SK-N-SH (cell line): ENCODE measurements at regions not wholly inside any gene's neighbourhood (a gene's known extent, or its start where the extent isn't known, plus 50 kb on each side); places are given as distances from the start of the nearest gene placed in this dataset.

Source experiments
- CTCF ChIA-PET: fragments of 300-600, 350-600 bp; formaldehyde crosslinking; extraction: SDS; loops from one replicate; lab custom pipeline; 2021; lab: Yijun Ruan, JAX
- POLR2A ChIA-PET: fragments of 350-600 bp; sonication (Branson Sonifier 250); formaldehyde crosslinking; extraction: SDS; loops from one replicate; lab custom pipeline; 2020; ENCODE audit warnings: antibody characterized with exemption, inconsistent platforms; lab: Yijun Ruan, JAX
- DNase-seq: peaks from one replicate; pipeline ENCODE4 v3.0.0; 2012
- H2AFZ ChIP-seq: fragments of 200-600 bp; sonication (generic); 2 replicates; pipeline ENCODE4 v1.8.1; 2016; ENCODE audit warnings: antibody characterized with exemption, mild to moderate bottlenecking, low read depth
- H3F3A ChIP-seq: fragments of 200-600 bp; sonication (generic); replicated peaks from 2 replicates; pipeline ENCODE3; 2016; ENCODE audit warnings: antibody characterized with exemption, mild to moderate bottlenecking; ENCODE audit not compliant: insufficient read depth
- H3K27ac ChIP-seq, 2 experiments: fragments of 200-500 bp in 1 of 2; fragments of 200-600 bp in 1 of 2; sonication (Bioruptor generic) in 1 of 2; sonication (generic), shearing (Covaris generic) in 1 of 2; 2 replicates each; pipeline versions ENCODE4 v1.5.1 to v1.6.1; 2014 to 2016; ENCODE audit warnings: low read depth in 2 of 2, inconsistent platforms in 1 of 2, low read length in 1 of 2, mild to moderate bottlenecking in 1 of 2, mixed read lengths in 1 of 2
- H3K27me3 ChIP-seq: fragments of 200-600 bp; sonication (generic), shearing (Covaris generic); 2 replicates; pipeline ENCODE4 v1.6.1; 2016; ENCODE audit warnings: mixed run types; ENCODE audit not compliant: insufficient read depth
- H3K36me3 ChIP-seq, 2 experiments: fragments of 200-500 bp in 1 of 2; fragments of 200-600 bp in 1 of 2; sonication (Bioruptor generic) in 1 of 2; sonication (generic) in 1 of 2; replicated peaks in 1 of 2; 2 replicates each; pipeline versions ENCODE3 to v1.5.1; 2014 to 2016; ENCODE audit warnings: low read length in 1 of 2, mild to moderate bottlenecking in 1 of 2; ENCODE audit not compliant: insufficient read depth in 2 of 2, control insufficient read depth in 1 of 2
- H3K4me1 ChIP-seq, 2 experiments: fragments of 200-500 bp in 1 of 2; fragments of 200-600 bp in 1 of 2; sonication (Bioruptor generic) in 1 of 2; sonication (generic), shearing (Covaris generic) in 1 of 2; 2 replicates each; pipeline versions ENCODE4 v1.5.1 to v1.6.1; 2014 to 2016; ENCODE audit warnings: low read depth in 1 of 2, low read length in 1 of 2, mixed run types in 1 of 2; ENCODE audit not compliant: insufficient read depth in 2 of 2, control insufficient read depth in 1 of 2
- H3K4me2 ChIP-seq: fragments of 200-600 bp; sonication (generic), shearing (Covaris generic); 2 replicates; pipeline ENCODE4 v1.6.1; 2017; ENCODE audit warnings: mixed run types
- H3K4me3 ChIP-seq, 2 experiments: fragments of 200-500 bp in 1 of 2; fragments of 200-600 bp in 1 of 2; sonication (Bioruptor generic) in 1 of 2; sonication (generic), shearing (Covaris generic) in 1 of 2; 2 replicates each; pipeline versions ENCODE4 v1.5.1 to v1.8.1; 2014 to 2016; ENCODE audit warnings: low read depth in 2 of 2, inconsistent platforms in 1 of 2, low read length in 1 of 2, mild to moderate bottlenecking in 1 of 2, mixed read lengths in 1 of 2, moderate library complexity in 1 of 2
- H3K79me2 ChIP-seq: fragments of 200-600 bp; sonication (generic); 2 replicates; pipeline ENCODE4 v1.8.1; 2017; ENCODE audit warnings: mild to moderate bottlenecking; ENCODE audit not compliant: insufficient read depth
- H3K9ac ChIP-seq: fragments of 200-600 bp; sonication (generic); 2 replicates; pipeline ENCODE4 v1.6.1; 2017; ENCODE audit warnings: mixed run types
- H3K9me2 ChIP-seq: fragments of 200-600 bp; sonication (generic); 2 replicates; pipeline ENCODE4 v1.6.1; 2017; ENCODE audit warnings: mixed run types
- H3K9me3 ChIP-seq: fragments of 200-600 bp; sonication (generic); 2 replicates; pipeline ENCODE4 v1.6.1; 2017; ENCODE audit warnings: mixed run types, mild to moderate bottlenecking, moderate library complexity
- H4K20me1 ChIP-seq: fragments of 200-600 bp; sonication (generic); 2 replicates; pipeline ENCODE4 v1.6.1; 2017; ENCODE audit warnings: mild to moderate bottlenecking, mixed run types; ENCODE audit not compliant: insufficient read depth
- EP300 ChIP-seq, 2 experiments: IDR thresholded peaks; 2 replicates each; pipeline versions ENCODE4 v1.4.0 to v1.6.1; 2012; ENCODE audit warnings: borderline replicate concordance in 1 of 2, low read depth in 1 of 2, low read length in 1 of 2
- EZH2phosphoT487 ChIP-seq: fragments of 200-600 bp; sonication (generic); IDR thresholded peaks from 2 replicates; pipeline ENCODE4 v1.6.1; 2017; ENCODE audit warnings: low read depth, mixed run types, mild to moderate bottlenecking, antibody characterized with exemption, moderate library complexity, borderline replicate concordance
- FOSL2 ChIP-seq: IDR thresholded peaks from 2 replicates; pipeline ENCODE4 v1.4.0; 2012; ENCODE audit warnings: low read depth, mild to moderate bottlenecking, moderate library complexity, borderline replicate concordance
- FOXM1 ChIP-seq: IDR thresholded peaks from 2 replicates; pipeline ENCODE4 v1.4.0; 2012; ENCODE audit warnings: low read depth, mild to moderate bottlenecking
- MXI1 ChIP-seq: IDR thresholded peaks from 2 replicates; pipeline ENCODE4 v1.6.1; 2012; ENCODE audit warnings: mild to moderate bottlenecking, low read depth, low read length, improper control_type of control experiment
- NRF1 ChIP-seq: IDR thresholded peaks from 2 replicates; pipeline ENCODE4 v1.6.1; 2012; ENCODE audit warnings: low read depth, mild to moderate bottlenecking, low read length
- RAD21 ChIP-seq: IDR thresholded peaks from 2 replicates; pipeline ENCODE4 v1.6.1; 2012; ENCODE audit warnings: mild to moderate bottlenecking, low read length
- SIN3A ChIP-seq: IDR thresholded peaks from 2 replicates; pipeline ENCODE4 v1.6.1; 2012; ENCODE audit warnings: low read depth, mild to moderate bottlenecking, low read length, moderate library complexity, borderline replicate concordance
- TCF12 ChIP-seq: IDR thresholded peaks from 2 replicates; pipeline ENCODE4 v1.4.0; 2012
- WGBS: methylation state at CpG from one replicate; pipeline ENCODE4 v1.1.6; 2017; ENCODE audit warnings: low lambda C conversion rate; 5-methylcytosine and 5-hydroxymethylcytosine counted together
- small RNA-seq, 7 experiments: library from RNA; depleted of rRNA; stranded (forward); fragments of <200 nt; gene quantifications; one replicate each; pipeline ENCODE3, GENCODE V24; 2012
- TF ChIP-seq, protein P1 (sequence below): fragments of 200-600 bp; sonication (generic); IDR thresholded peaks from 2 replicates; pipeline ENCODE4 v1.6.1; 2017; ENCODE audit warnings: antibody characterized with exemption, mild to moderate bottlenecking, moderate library complexity
- TF ChIP-seq, protein P2 (sequence below): IDR thresholded peaks from 2 replicates; pipeline ENCODE4; 2012

DNA sequence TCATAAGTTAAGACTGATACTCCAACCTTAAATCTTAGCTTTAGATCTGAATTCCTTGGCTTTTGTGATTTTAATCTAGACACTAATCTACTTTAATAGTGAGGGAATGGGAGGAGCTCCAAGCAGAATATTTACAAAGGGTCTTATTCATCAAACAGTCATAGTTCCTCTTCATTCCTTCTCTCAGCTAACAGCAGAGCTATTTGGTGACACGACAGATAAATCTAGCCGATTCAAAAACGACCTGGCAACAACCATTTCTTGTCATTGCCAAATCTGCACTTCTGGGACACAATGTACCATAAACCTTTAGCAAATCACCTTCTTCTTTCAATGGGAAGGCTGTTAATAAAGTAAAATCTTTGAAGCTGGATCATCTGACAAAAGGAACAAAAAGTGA lies 52.8 kb upstream of the FOXD3 start:
- H3K79me2 ChIP-seq, result no peaks in the 10 kb centered on the region
- ChIA-PET CTCF (interaction anchor here (1.2 kb wide), 1 partner anchor 27 kb away, joined by 3 read pairs; no protein-coding TSS in a partner anchor), POLR2A (no interaction called here)
- no peaks in the 10 kb centered on the region for H3K27me3 ChIP-seq
- H3F3A ChIP-seq, result no peaks in the 10 kb centered on the region
- no peaks in the 10 kb centered on the region for H4K20me1 ChIP-seq
- DNase-seq, result no peak
- no peak overlapping the region for H3K4me3 ChIP-seq
- no peaks in the 10 kb centered on the region for H3K9me3 ChIP-seq
- H3K9ac ChIP-seq, result no peak overlapping the region
- no peak overlapping the region for H3K4me2 ChIP-seq
- H3K36me3 ChIP-seq, result no peaks in the 10 kb centered on the region
- H2AFZ ChIP-seq, result peak overlapping the region; percentile 50; the same call in 1 of the 2 replicates
- H3K27ac ChIP-seq, result no peak overlapping the region
- 17% methylated on average over 3 of the region's 3 CpGs for WGBS
- no peaks in the 10 kb centered on the region for H3K4me1 ChIP-seq
- TF ChIP-seq, protein P1, sequence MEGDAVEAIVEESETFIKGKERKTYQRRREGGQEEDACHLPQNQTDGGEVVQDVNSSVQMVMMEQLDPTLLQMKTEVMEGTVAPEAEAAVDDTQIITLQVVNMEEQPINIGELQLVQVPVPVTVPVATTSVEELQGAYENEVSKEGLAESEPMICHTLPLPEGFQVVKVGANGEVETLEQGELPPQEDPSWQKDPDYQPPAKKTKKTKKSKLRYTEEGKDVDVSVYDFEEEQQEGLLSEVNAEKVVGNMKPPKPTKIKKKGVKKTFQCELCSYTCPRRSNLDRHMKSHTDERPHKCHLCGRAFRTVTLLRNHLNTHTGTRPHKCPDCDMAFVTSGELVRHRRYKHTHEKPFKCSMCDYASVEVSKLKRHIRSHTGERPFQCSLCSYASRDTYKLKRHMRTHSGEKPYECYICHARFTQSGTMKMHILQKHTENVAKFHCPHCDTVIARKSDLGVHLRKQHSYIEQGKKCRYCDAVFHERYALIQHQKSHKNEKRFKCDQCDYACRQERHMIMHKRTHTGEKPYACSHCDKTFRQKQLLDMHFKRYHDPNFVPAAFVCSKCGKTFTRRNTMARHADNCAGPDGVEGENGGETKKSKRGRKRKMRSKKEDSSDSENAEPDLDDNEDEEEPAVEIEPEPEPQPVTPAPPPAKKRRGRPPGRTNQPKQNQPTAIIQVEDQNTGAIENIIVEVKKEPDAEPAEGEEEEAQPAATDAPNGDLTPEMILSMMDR, result no peak
- TF ChIP-seq MXI1 (no peak), EP300 (IDR thresholded peaks at IDR 0.05; ENCODE audit: borderline replicate concordance in 1 of 2, low read depth in 1 of 2, low read length in 1 of 2) (no peak), FOSL2 (no peak), SIN3A (no peak), NRF1 (no peak), TCF12 (no peak), FOXM1 (no peak), EZH2phosphoT487 (no peak), RAD21 (no peak)
- TF ChIP-seq, protein P2, sequence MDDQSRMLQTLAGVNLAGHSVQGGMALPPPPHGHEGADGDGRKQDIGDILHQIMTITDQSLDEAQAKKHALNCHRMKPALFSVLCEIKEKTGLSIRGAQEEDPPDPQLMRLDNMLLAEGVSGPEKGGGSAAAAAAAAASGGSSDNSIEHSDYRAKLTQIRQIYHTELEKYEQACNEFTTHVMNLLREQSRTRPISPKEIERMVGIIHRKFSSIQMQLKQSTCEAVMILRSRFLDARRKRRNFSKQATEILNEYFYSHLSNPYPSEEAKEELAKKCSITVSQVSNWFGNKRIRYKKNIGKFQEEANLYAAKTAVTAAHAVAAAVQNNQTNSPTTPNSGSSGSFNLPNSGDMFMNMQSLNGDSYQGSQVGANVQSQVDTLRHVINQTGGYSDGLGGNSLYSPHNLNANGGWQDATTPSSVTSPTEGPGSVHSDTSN, result no peak
- TF ChIP-seq, all 33 proteins: peak for 0
- no peaks in the 10 kb centered on the region for H3K9me2 ChIP-seq

Small RNAs in the stretch of these regions (small RNA-seq; reads per million reads assigned to genes)
- gene RNA5SP49, result 0 reads per million in 7 experiments
